ENCODE measurements at regions not wholly inside any gene's neighbourhood (a gene's known extent, or its start where the extent isn't known, plus 50 kb on each side); places are given as distances from the start of the nearest gene placed in this dataset.

DNA sequence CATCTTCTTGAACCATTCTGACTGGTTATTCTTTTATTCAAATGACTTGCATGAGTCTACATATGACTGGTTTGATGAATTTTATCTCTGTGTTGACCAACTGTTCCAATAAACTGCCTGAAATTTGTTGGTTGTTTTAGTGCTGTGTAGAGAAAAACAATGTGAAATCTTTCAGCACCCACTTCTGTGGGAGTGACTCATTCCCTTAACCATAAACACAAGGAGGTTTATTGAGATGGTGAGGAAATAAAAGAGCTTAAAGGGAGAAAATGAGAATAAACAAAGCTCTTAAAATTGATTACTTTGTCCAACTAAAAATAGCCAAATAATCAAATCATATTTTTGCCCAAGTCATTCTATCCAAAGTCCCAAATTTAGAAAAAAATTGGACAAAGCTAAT, 341.1 kb downstream of the TGFB2 start:
- TF ChIP-seq SRSF3 (IDR thresholded peaks at IDR 0.05; ENCODE audit: insufficient read depth, low read length) (no peak), BHLHE40 (IDR thresholded peaks at IDR 0.05; ENCODE audit: low read length) (no peak), FOXA1 (IDR thresholded peaks at IDR 0.05; ENCODE audit: borderline replicate concordance) (no peak), POLR2AphosphoS5 (IDR thresholded peaks at IDR 0.05; ENCODE audit: control insufficient read depth, insufficient read depth, low read depth, low read length) (no peak), TAF1 (IDR thresholded peaks at IDR 0.05; ENCODE audit: control insufficient read depth, extremely low read depth, insufficient read depth, low read length, severe bottlenecking) (no peak), ZNF121 (CRISPR knock-in tag; conservative IDR thresholded peaks at IDR 0.05) (no peak), TBP (optimal IDR thresholded peaks at IDR 0.05; ENCODE audit: low read depth, low read length) (no peak), MCM3 (IDR thresholded peaks at IDR 0.05) (no peak)
- TF ChIP-seq, protein P1, sequence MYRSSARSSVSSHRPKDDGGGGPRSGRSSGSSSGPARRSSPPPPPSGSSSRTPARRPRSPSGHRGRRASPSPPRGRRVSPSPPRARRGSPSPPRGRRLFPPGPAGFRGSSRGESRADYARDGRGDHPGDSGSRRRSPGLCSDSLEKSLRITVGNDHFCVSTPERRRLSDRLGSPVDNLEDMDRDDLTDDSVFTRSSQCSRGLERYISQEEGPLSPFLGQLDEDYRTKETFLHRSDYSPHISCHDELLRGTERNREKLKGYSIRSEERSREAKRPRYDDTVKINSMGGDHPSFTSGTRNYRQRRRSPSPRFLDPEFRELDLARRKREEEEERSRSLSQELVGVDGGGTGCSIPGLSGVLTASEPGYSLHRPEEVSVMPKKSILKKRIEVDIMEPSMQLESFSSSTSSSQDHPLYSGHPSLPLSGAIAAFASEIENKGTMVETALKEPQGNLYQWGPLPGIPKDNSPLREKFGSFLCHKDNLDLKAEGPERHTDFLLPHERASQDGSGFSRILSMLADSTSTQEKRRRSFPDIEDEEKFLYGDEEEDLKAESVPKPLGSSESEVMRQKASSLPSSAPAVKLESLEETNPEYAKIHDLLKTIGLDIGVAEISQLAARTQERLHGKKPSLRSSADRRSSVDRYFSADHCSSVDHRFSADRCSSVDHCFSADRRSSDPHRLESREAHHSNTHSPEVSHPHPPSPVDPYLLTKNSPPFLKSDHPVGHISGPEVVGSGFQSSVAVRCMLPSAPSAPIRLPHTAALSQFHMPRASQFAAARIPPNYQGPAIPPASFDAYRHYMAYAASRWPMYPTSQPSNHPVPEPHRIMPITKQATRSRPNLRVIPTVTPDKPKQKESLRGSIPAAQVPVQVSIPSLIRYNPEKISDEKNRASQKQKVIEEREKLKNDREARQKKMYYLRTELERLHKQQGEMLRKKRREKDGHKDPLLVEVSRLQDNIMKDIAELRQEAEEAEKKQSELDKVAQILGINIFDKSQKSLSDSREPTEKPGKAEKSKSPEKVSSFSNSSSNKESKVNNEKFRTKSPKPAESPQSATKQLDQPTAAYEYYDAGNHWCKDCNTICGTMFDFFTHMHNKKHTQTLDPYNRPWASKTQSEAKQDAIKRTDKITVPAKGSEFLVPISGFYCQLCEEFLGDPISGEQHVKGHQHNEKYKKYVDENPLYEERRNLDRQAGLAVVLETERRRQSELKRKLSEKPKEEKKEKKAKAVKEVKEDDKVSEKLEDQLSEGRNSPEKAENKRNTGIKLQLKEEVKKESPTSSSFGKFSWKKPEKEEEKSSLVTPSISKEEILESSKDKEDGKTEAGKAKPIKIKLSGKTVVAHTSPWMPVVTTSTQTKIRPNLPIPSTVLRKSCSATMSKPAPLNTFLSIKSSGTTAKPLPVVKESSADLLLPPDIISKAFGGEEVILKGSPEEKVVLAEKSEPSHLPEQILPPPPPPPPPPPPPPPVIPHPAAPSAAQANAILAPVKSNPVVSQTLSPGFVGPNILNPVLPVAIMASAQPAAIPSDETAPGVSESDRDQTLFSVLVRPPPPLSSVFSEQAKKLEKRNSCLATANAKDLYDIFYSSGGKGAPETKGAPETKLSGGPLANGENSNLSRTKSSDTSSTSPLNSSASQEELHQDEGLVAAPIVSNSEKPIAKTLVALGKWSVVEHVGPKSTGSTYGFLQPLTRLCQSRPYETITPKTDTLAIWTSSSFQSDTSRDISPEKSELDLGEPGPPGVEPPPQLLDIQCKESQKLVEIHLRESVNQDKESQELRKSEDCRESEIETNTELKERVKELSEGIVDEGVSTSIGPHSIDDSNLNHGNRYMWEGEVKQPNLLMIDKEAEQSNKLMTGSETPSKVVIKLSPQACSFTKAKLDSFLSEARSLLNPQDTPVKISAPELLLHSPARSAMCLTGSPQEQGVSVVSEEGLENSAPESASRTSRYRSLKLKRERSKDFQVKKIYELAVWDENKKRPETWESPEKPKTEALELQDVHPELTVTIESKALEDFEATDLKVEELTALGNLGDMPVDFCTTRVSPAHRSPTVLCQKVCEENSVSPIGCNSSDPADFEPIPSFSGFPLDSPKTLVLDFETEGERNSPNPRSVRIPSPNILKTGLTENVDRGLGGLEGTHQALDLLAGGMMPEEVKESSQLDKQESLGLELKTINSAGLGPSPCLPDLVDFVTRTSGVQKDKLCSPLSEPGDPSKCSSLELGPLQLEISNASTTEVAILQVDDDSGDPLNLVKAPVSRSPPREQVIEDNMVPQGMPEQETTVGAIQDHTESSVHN (IDR thresholded peaks at IDR 0.05; ENCODE audit: borderline replicate concordance in 1 of 2, low read depth in 1 of 2) = no peak
- TF ChIP-seq, protein P2, sequence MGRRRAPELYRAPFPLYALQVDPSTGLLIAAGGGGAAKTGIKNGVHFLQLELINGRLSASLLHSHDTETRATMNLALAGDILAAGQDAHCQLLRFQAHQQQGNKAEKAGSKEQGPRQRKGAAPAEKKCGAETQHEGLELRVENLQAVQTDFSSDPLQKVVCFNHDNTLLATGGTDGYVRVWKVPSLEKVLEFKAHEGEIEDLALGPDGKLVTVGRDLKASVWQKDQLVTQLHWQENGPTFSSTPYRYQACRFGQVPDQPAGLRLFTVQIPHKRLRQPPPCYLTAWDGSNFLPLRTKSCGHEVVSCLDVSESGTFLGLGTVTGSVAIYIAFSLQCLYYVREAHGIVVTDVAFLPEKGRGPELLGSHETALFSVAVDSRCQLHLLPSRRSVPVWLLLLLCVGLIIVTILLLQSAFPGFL (CRISPR knock-in tag; IDR thresholded peaks at IDR 0.05) = no peak
- TF ChIP-seq, protein P3, sequence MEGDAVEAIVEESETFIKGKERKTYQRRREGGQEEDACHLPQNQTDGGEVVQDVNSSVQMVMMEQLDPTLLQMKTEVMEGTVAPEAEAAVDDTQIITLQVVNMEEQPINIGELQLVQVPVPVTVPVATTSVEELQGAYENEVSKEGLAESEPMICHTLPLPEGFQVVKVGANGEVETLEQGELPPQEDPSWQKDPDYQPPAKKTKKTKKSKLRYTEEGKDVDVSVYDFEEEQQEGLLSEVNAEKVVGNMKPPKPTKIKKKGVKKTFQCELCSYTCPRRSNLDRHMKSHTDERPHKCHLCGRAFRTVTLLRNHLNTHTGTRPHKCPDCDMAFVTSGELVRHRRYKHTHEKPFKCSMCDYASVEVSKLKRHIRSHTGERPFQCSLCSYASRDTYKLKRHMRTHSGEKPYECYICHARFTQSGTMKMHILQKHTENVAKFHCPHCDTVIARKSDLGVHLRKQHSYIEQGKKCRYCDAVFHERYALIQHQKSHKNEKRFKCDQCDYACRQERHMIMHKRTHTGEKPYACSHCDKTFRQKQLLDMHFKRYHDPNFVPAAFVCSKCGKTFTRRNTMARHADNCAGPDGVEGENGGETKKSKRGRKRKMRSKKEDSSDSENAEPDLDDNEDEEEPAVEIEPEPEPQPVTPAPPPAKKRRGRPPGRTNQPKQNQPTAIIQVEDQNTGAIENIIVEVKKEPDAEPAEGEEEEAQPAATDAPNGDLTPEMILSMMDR (IDR thresholded peaks at IDR 0.05 in 2 of 3, conservative IDR thresholded peaks at IDR 0.05 in 1 of 3; ENCODE audit: insufficient read depth in 2 of 3, low read depth in 1 of 3, low read length in 3 of 3) = no peak
- TF ChIP-seq, protein P4, sequence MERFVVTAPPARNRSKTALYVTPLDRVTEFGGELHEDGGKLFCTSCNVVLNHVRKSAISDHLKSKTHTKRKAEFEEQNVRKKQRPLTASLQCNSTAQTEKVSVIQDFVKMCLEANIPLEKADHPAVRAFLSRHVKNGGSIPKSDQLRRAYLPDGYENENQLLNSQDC (CRISPR knock-in tag; IDR thresholded peaks at IDR 0.05) = no peak
- TF ChIP-seq, protein P5, sequence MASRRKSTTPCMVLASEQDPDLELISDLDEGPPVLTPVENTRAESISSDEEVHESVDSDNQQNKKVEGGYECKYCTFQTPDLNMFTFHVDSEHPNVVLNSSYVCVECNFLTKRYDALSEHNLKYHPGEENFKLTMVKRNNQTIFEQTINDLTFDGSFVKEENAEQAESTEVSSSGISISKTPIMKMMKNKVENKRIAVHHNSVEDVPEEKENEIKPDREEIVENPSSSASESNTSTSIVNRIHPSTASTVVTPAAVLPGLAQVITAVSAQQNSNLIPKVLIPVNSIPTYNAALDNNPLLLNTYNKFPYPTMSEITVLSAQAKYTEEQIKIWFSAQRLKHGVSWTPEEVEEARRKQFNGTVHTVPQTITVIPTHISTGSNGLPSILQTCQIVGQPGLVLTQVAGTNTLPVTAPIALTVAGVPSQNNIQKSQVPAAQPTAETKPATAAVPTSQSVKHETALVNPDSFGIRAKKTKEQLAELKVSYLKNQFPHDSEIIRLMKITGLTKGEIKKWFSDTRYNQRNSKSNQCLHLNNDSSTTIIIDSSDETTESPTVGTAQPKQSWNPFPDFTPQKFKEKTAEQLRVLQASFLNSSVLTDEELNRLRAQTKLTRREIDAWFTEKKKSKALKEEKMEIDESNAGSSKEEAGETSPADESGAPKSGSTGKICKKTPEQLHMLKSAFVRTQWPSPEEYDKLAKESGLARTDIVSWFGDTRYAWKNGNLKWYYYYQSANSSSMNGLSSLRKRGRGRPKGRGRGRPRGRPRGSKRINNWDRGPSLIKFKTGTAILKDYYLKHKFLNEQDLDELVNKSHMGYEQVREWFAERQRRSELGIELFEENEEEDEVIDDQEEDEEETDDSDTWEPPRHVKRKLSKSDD (conservative IDR thresholded peaks at IDR 0.05; ENCODE audit: low read length) = no peak
